ENCODE measurements at regions not wholly inside any gene's neighbourhood (a gene's known extent, or its start where the extent isn't known, plus 50 kb on each side); places are given as distances from the start of the nearest gene placed in this dataset.

- Histone ChIP-seq H3K36me3 (ENCODE audit: control insufficient read depth in 1 of 2, insufficient read depth in 2 of 2, low read length in 1 of 2) (no peaks in the 10 kb centered on the region), H3K27ac (ENCODE audit: low read depth in 1 of 2, low read length in 2 of 2) (no peak overlapping the region)
These were observed 320.2 kb downstream of the MAFB start for GRCh38 chr20:40368876-40369275.

GRCh38 chr20:40361916-40362315 lies 327.1 kb downstream of the MAFB start:
- Histone ChIP-seq H3K36me3 (ENCODE audit: control insufficient read depth in 1 of 2, insufficient read depth in 2 of 2, low read length in 1 of 2) (no peaks in the 10 kb centered on the region), H3K9me3 (ENCODE audit: control insufficient read depth, low read length) (peaks cover 2% of the 10 kb centered on the region), H3K27me3 (ENCODE audit: control insufficient read depth in 1 of 2, insufficient read depth in 2 of 2, low read length in 1 of 2) (no peaks in the 10 kb centered on the region), H3K4me3 (ENCODE audit: low read length in 2 of 2) (no peak overlapping the region), H3K27ac (ENCODE audit: low read depth in 1 of 2, low read length in 2 of 2) (no peak overlapping the region), H3K4me1 (ENCODE audit: control insufficient read depth in 1 of 2, insufficient read depth in 2 of 2, low read length in 2 of 2) (no peaks in the 10 kb centered on the region)
- WGBS, 2 donors = 71 to 76% methylated on average over 1 of the region's 1 CpG
- ATAC-seq (ENCODE audit: low FRiP score) = no peak
- DNase-seq = no peak
- intact Hi-C loops (cut with DNase I) = no loop called here

More at GRCh38 chr20:40368876-40369275, 320.2 kb downstream of the MAFB start:
- intact Hi-C loops (cut with DNase I) = no loop called here
- DNase-seq (no peak), ATAC-seq (ENCODE audit: low FRiP score) (no peak)
- Histone ChIP-seq H3K9me3 (ENCODE audit: control insufficient read depth, low read length) (no peaks in the 10 kb centered on the region), H3K4me1 (ENCODE audit: control insufficient read depth in 1 of 2, insufficient read depth in 2 of 2, low read length in 2 of 2) (no peaks in the 10 kb centered on the region), H3K4me3 (ENCODE audit: low read length in 2 of 2) (no peak overlapping the region), H3K27me3 (ENCODE audit: control insufficient read depth in 1 of 2, insufficient read depth in 2 of 2, low read length in 1 of 2) (no peaks in the 10 kb centered on the region)

- Histone ChIP-seq H3K36me3 (ENCODE audit: control insufficient read depth in 1 of 2, insufficient read depth in 2 of 2, low read length in 1 of 2) (no peaks in the 10 kb centered on the region), H3K4me1 (ENCODE audit: control insufficient read depth in 1 of 2, insufficient read depth in 2 of 2, low read length in 2 of 2) (no peaks in the 10 kb centered on the region), H3K4me3 (ENCODE audit: low read length in 2 of 2) (no peak overlapping the region), H3K27ac (ENCODE audit: low read depth in 1 of 2, low read length in 2 of 2) (no peak overlapping the region), H3K9me3 (ENCODE audit: control insufficient read depth, low read length) (peaks cover 2% of the 10 kb centered on the region), H3K27me3 (ENCODE audit: control insufficient read depth in 1 of 2, insufficient read depth in 2 of 2, low read length in 1 of 2) (no peaks in the 10 kb centered on the region)
- whole genome bisulfite sequencing, 2 donors = 70 to 79% methylated on average over 5 of the region's 5 CpGs
- intact Hi-C loops (cut with DNase I) = no loop called here
- DNase-seq (no peak), ATAC-seq (ENCODE audit: low FRiP score) (no peak)
These were observed 329.7 kb downstream of the MAFB start for GRCh38 chr20:40359131-40359912.

GRCh38 chr20:40354880-40355279 lies 334.2 kb downstream of the MAFB start:
- 83 to 90% methylated on average over 1 of the region's 1 CpG for WGBS, 2 donors
- ATAC-seq (ENCODE audit: low FRiP score) = no peak
- intact Hi-C loops (cut with DNase I) = no loop called here

GRCh38 chr20:40343390-40343789 lies 345.6 kb downstream of the MAFB start:
- Histone ChIP-seq H3K9me3 (ENCODE audit: control insufficient read depth, low read length) (peaks cover 4% of the 10 kb centered on the region), H3K36me3 (ENCODE audit: control insufficient read depth in 1 of 2, insufficient read depth in 2 of 2, low read length in 1 of 2) (no peaks in the 10 kb centered on the region), H3K27ac (ENCODE audit: low read depth in 1 of 2, low read length in 2 of 2) (no peak overlapping the region), H3K4me1 (ENCODE audit: control insufficient read depth in 1 of 2, insufficient read depth in 2 of 2, low read length in 2 of 2) (no peaks in the 10 kb centered on the region), H3K4me3 (ENCODE audit: low read length in 2 of 2) (no peak overlapping the region), H3K27me3 (ENCODE audit: control insufficient read depth in 1 of 2, insufficient read depth in 2 of 2, low read length in 1 of 2) (no peaks in the 10 kb centered on the region)
- ATAC-seq (ENCODE audit: low FRiP score) (no peak), DNase-seq (no peak)
- intact Hi-C loops (cut with DNase I) = no loop called here

More at GRCh38 chr20:40354880-40355279, 334.2 kb downstream of the MAFB start:
- Histone ChIP-seq H3K9me3 (ENCODE audit: control insufficient read depth, low read length) (no peaks in the 10 kb centered on the region), H3K4me1 (ENCODE audit: control insufficient read depth in 1 of 2, insufficient read depth in 2 of 2, low read length in 2 of 2) (no peaks in the 10 kb centered on the region), H3K27ac (ENCODE audit: low read depth in 1 of 2, low read length in 2 of 2) (no peak overlapping the region), H3K27me3 (ENCODE audit: control insufficient read depth in 1 of 2, insufficient read depth in 2 of 2, low read length in 1 of 2) (no peaks in the 10 kb centered on the region), H3K36me3 (ENCODE audit: control insufficient read depth in 1 of 2, insufficient read depth in 2 of 2, low read length in 1 of 2) (no peaks in the 10 kb centered on the region), H3K4me3 (ENCODE audit: low read length in 2 of 2) (no peak overlapping the region)
- no peak for DNase-seq

- Histone ChIP-seq H3K4me1 (ENCODE audit: control insufficient read depth in 1 of 2, insufficient read depth in 2 of 2, low read length in 2 of 2) (no peaks in the 10 kb centered on the region), H3K27me3 (ENCODE audit: control insufficient read depth in 1 of 2, insufficient read depth in 2 of 2, low read length in 1 of 2) (no peaks in the 10 kb centered on the region), H3K9me3 (ENCODE audit: control insufficient read depth, low read length) (peaks cover 4% of the 10 kb centered on the region), H3K36me3 (ENCODE audit: control insufficient read depth in 1 of 2, insufficient read depth in 2 of 2, low read length in 1 of 2) (no peaks in the 10 kb centered on the region), H3K27ac (ENCODE audit: low read depth in 1 of 2, low read length in 2 of 2) (no peak overlapping the region), H3K4me3 (ENCODE audit: low read length in 2 of 2) (no peak overlapping the region)
- no peak for ATAC-seq (ENCODE audit: low FRiP score)
- no peak for DNase-seq
- intact Hi-C loops (cut with DNase I) = no loop called here
These were observed 347.5 kb downstream of the MAFB start for GRCh38 chr20:40341561-40341960.

GRCh38 chr20:40339661-40340449 lies 349.2 kb downstream of the MAFB start:
- Histone ChIP-seq H3K4me3 (ENCODE audit: low read length in 2 of 2) (no peak overlapping the region), H3K4me1 (ENCODE audit: control insufficient read depth in 1 of 2, insufficient read depth in 2 of 2, low read length in 2 of 2) (no peaks in the 10 kb centered on the region), H3K9me3 (ENCODE audit: control insufficient read depth, low read length) (no peaks in the 10 kb centered on the region), H3K27ac (ENCODE audit: low read depth in 1 of 2, low read length in 2 of 2) (no peak overlapping the region), H3K36me3 (ENCODE audit: control insufficient read depth in 1 of 2, insufficient read depth in 2 of 2, low read length in 1 of 2) (no peaks in the 10 kb centered on the region), H3K27me3 (ENCODE audit: control insufficient read depth in 1 of 2, insufficient read depth in 2 of 2, low read length in 1 of 2) (no peaks in the 10 kb centered on the region)
- intact Hi-C loops (cut with DNase I) = no loop called here
- WGBS, 2 donors = 90 to 91% methylated on average over 2 of the region's 2 CpGs
- DNase-seq = peak in 1 of 2 donors; percentile 88
- peak; percentile 22 for ATAC-seq (ENCODE audit: low FRiP score)

- WGBS, 2 donors = 76 to 79% methylated on average over 1 of the region's 1 CpG
- H3K27me3 ChIP-seq (ENCODE audit: control insufficient read depth in 1 of 2, insufficient read depth in 2 of 2, low read length in 1 of 2) = no peaks in the 10 kb centered on the region
- H3K27ac ChIP-seq (ENCODE audit: low read depth in 1 of 2, low read length in 2 of 2) = no peak overlapping the region
- ATAC-seq (ENCODE audit: low FRiP score) (no peak), DNase-seq (no peak)
- H3K36me3 ChIP-seq (ENCODE audit: control insufficient read depth in 1 of 2, insufficient read depth in 2 of 2, low read length in 1 of 2) = no peaks in the 10 kb centered on the region
- H3K4me1 ChIP-seq (ENCODE audit: control insufficient read depth in 1 of 2, insufficient read depth in 2 of 2, low read length in 2 of 2) = no peaks in the 10 kb centered on the region
- intact Hi-C loops (cut with DNase I) = no loop called here
- no peak overlapping the region for H3K4me3 ChIP-seq (ENCODE audit: low read length in 2 of 2)
- H3K9me3 ChIP-seq (ENCODE audit: control insufficient read depth, low read length) = no peaks in the 10 kb centered on the region
These were observed 352.5 kb downstream of the MAFB start for GRCh38 chr20:40336533-40336932.

GRCh38 chr20:40335901-40336351 lies 353.1 kb downstream of the MAFB start:
- WGBS, 2 donors = 29 to 38% methylated on average over 3 of the region's 3 CpGs
- Histone ChIP-seq H3K9me3 (ENCODE audit: control insufficient read depth, low read length) (no peaks in the 10 kb centered on the region), H3K27ac (ENCODE audit: low read depth in 1 of 2, low read length in 2 of 2) (no peak overlapping the region), H3K4me3 (ENCODE audit: low read length in 2 of 2) (no peak overlapping the region), H3K36me3 (ENCODE audit: control insufficient read depth in 1 of 2, insufficient read depth in 2 of 2, low read length in 1 of 2) (no peaks in the 10 kb centered on the region), H3K4me1 (ENCODE audit: control insufficient read depth in 1 of 2, insufficient read depth in 2 of 2, low read length in 2 of 2) (no peaks in the 10 kb centered on the region), H3K27me3 (ENCODE audit: control insufficient read depth in 1 of 2, insufficient read depth in 2 of 2, low read length in 1 of 2) (no peaks in the 10 kb centered on the region)
- no peak for DNase-seq
- ATAC-seq (ENCODE audit: low FRiP score) = no peak
- intact Hi-C loops (cut with DNase I) = no loop called here
